ENCODE measurements at regions not wholly inside any gene's neighbourhood (a gene's known extent, or its start where the extent isn't known, plus 50 kb on each side); places are given as distances from the start of the nearest gene placed in this dataset.
"Not testable (repeated sequence)": the region's sequence is repeated elsewhere in the genome, so short reads cannot be mapped to it uniquely, and the experiment has no call there.

DNA sequence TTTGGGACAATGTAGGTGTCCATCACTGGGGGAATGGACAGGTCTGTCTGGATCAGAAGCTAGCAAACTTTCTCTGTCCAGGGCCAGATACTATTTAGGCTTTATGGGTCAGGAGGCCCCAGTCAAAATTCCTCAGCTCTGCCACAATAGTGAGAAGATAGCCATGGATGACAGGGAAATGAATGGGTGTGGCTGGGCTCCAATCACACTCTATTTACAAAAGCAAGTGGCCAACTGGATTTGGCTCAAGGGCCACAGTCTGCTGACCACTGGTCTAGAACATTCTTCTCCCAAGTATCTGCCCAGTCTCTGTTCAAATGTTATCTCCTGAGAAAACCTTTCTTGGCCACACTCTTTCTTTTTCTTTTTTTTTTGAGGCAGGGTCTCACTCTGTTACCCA, 339.9 kb downstream of the SOX9 start:
- CTCF ChIA-PET (ENCODE audit: partially characterized antibody), result no interaction called here
- Mint-ChIP-seq H3K9me3 (peaks cover 0 to 4% (median 0%) of the 10 kb centered on the region in 8 donors), H3K4me3 (no peak overlapping the region), H3K27ac (no peak overlapping the region), H3K4me1 (peaks cover 0 to 1% (median 0%) of the 10 kb centered on the region in 4 donors), H3K27me3 (no peaks in the 10 kb centered on the region), H3K36me3 (no peaks in the 10 kb centered on the region)
- H3K27ac ChIP-seq (ENCODE audit: low read depth, low read length), result no peak overlapping the region
- POLR2A ChIA-PET (ENCODE audit: partially characterized antibody), result no interaction called here
- no peaks in the 10 kb centered on the region for H3K36me3 ChIP-seq (ENCODE audit: insufficient read depth, low read length)
- DNase-seq, result no peak
- intact Hi-C loops (cut with micrococcal nuclease), result no loop called here
- no peaks in the 10 kb centered on the region for H3K4me1 ChIP-seq (ENCODE audit: insufficient read depth, low read length)
- H3K27me3 ChIP-seq (ENCODE audit: insufficient read depth, low read length), result no peaks in the 10 kb centered on the region
- no peak overlapping the region for H3K4me3 ChIP-seq (ENCODE audit: low read length in 2 of 2)
- no peaks in the 10 kb centered on the region for H3K9me3 ChIP-seq (ENCODE audit: control insufficient read depth in 1 of 2, low read length in 2 of 2)

DNA sequence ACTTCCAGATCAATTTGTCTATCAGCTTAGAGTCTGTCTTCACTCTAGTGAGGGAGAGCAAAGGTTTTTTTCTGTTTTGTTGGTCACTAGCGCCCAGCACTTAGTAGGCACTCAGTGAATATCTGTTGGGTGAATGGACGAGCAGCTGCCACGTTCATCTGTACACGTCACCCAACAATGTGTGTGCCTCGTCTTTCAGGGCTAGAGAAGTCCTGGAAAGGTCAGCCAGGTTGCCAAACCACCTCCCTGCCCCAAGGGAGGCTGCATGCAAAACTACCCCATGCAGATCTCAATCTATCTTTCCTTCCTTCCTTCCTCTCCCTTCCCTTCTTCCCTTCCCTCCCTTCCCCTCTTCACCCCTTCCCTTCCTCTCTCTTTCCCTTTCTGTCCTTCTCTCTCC, 340.9 kb downstream of the SOX9 start:
- DNase-seq, result no peak
- Histone ChIP-seq H3K27me3 (ENCODE audit: insufficient read depth, low read length) (no peaks in the 10 kb centered on the region), H3K36me3 (ENCODE audit: insufficient read depth, low read length) (no peaks in the 10 kb centered on the region), H3K9me3 (ENCODE audit: control insufficient read depth in 1 of 2, low read length in 2 of 2) (no peaks in the 10 kb centered on the region), H3K4me1 (ENCODE audit: insufficient read depth, low read length) (no peaks in the 10 kb centered on the region), H3K27ac (ENCODE audit: low read depth, low read length) (no peak overlapping the region), H3K4me3 (ENCODE audit: low read length in 2 of 2) (no peak overlapping the region)
- no peak overlapping the region for H3K4me3 Mint-ChIP-seq
- peaks cover 0 to 4% (median 0%) of the 10 kb centered on the region in 8 donors for H3K9me3 Mint-ChIP-seq
- CTCF ChIA-PET (ENCODE audit: partially characterized antibody), result no interaction called here
- no peak overlapping the region for H3K27ac Mint-ChIP-seq
- intact Hi-C loops (cut with micrococcal nuclease), result no loop called here
- H3K27me3 Mint-ChIP-seq, result no peaks in the 10 kb centered on the region
- POLR2A ChIA-PET (ENCODE audit: partially characterized antibody), result no interaction called here
- H3K36me3 Mint-ChIP-seq, result no peaks in the 10 kb centered on the region
- H3K4me1 Mint-ChIP-seq, result peaks cover 0 to 1% (median 0%) of the 10 kb centered on the region in 4 donors

DNA sequence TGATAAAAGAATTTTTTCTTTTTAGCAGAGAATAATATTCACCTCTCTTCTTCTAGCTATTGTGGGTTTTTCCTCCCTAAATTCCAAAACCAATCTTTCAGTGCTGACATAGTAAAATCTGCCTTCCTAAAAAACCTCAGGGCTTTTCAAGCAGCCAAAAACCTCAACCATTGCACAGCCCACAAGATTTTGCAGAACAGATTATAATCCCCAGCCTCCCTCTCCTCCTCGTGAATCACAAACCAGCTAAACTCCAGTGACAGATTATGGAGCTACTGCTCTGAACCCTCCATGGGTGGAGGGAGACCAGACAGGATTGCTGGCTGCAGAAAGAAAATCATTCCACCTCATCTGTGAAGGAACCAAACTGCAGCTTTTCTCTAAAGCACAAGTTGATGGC, 341.6 kb downstream of the SOX9 start:
- intact Hi-C loops (cut with micrococcal nuclease), result no loop called here
- Mint-ChIP-seq H3K4me3 (no peak overlapping the region), H3K27ac (no peak overlapping the region), H3K4me1 (peaks cover 0 to 1% (median 0%) of the 10 kb centered on the region in 4 donors), H3K27me3 (no peaks in the 10 kb centered on the region), H3K9me3 (peaks cover 0 to 4% (median 0%) of the 10 kb centered on the region in 8 donors), H3K36me3 (no peaks in the 10 kb centered on the region)
- no peaks in the 10 kb centered on the region for H3K9me3 ChIP-seq (ENCODE audit: control insufficient read depth in 1 of 2, low read length in 2 of 2)
- no peaks in the 10 kb centered on the region for H3K4me1 ChIP-seq (ENCODE audit: insufficient read depth, low read length)
- ChIA-PET POLR2A (ENCODE audit: partially characterized antibody) (no interaction called here), CTCF (ENCODE audit: partially characterized antibody) (no interaction called here)
- no peaks in the 10 kb centered on the region for H3K27me3 ChIP-seq (ENCODE audit: insufficient read depth, low read length)
- DNase-seq, result no peak
- H3K36me3 ChIP-seq (ENCODE audit: insufficient read depth, low read length), result no peaks in the 10 kb centered on the region
- H3K27ac ChIP-seq (ENCODE audit: low read depth, low read length), result no peak overlapping the region
- no peak overlapping the region for H3K4me3 ChIP-seq (ENCODE audit: low read length in 2 of 2)

DNA sequence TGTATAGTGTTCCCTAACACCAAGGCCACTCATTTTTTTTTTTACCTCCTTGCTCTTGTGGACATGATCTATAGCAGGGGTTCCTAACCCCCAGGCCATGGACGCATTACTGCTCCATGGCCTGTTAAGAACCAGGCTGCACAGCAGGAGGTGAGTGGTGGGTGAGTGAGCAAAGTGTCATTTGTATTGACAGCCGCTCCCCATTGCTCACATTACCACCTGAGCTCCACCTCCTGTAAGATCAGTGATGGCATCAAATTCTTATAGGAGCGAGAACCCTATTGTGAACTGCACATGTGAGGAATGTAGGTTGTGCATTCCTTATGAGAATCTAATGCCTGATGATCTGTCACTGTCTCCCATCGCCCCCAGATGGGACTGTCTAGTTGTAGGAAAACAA, 342.0 kb downstream of the SOX9 start:
- H3K4me1 ChIP-seq (ENCODE audit: insufficient read depth, low read length), result no peaks in the 10 kb centered on the region
- no peak overlapping the region for H3K4me3 Mint-ChIP-seq
- no peak overlapping the region for H3K27ac Mint-ChIP-seq
- intact Hi-C loops (cut with micrococcal nuclease), result no loop called here
- H3K4me1 Mint-ChIP-seq, result peaks cover 0 to 1% (median 0%) of the 10 kb centered on the region in 4 donors
- no peaks in the 10 kb centered on the region for H3K27me3 ChIP-seq (ENCODE audit: insufficient read depth, low read length)
- H3K27me3 Mint-ChIP-seq, result no peaks in the 10 kb centered on the region
- no peak overlapping the region for H3K27ac ChIP-seq (ENCODE audit: low read depth, low read length)
- H3K36me3 ChIP-seq (ENCODE audit: insufficient read depth, low read length), result no peaks in the 10 kb centered on the region
- ChIA-PET CTCF (ENCODE audit: partially characterized antibody) (no interaction called here), POLR2A (ENCODE audit: partially characterized antibody) (no interaction called here)
- peaks cover 0 to 4% (median 0%) of the 10 kb centered on the region in 8 donors for H3K9me3 Mint-ChIP-seq
- H3K9me3 ChIP-seq (ENCODE audit: control insufficient read depth in 1 of 2, low read length in 2 of 2), result no peaks in the 10 kb centered on the region
- DNase-seq, result no peak
- H3K36me3 Mint-ChIP-seq, result no peaks in the 10 kb centered on the region
- H3K4me3 ChIP-seq (ENCODE audit: low read length in 2 of 2), result no peak overlapping the region

DNA sequence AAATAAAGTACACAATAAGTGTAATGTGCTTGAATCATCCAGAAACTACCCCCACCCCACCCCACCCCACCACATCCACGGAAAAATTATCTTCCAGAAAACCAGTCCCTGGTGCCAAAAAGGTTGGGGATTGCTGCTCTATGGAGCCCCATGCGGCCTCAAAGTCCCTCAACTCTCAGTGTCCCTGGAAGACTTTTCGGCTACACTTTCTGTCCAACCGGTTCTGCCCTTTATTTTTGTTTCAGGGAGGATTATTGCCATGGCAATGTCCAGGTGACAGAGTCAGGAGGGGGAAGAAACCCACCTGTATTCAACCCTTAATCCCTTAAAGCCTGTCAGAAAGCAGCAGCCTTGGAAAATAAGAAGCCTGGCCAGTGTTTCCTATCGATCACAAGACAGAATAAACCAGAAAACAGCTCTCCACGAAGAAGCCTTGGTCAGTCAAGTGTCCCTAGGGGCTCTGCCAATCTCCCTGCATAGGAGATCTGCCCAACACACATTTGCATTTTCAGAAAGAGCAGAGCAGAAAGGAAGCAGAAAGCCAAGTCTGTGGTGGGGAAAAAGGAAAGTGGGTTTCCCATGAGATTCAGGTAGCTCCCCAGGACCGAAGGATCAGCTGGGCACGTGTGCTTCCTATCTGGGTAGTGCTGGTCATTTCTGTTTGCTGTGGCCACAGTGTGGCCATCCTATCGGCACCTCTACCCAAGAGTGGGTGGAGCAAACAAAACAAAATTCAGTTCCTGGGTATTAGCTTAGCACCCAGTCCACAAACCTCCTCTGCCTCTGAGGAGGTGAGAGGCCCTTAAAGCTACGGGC, 342.7 kb downstream of the SOX9 start:
- Histone ChIP-seq H3K27me3 (ENCODE audit: insufficient read depth, low read length) (no peaks in the 10 kb centered on the region), H3K36me3 (ENCODE audit: insufficient read depth, low read length) (no peaks in the 10 kb centered on the region), H3K4me3 (ENCODE audit: low read length in 2 of 2) (no peak overlapping the region), H3K27ac (ENCODE audit: low read depth, low read length) (no peak overlapping the region), H3K9me3 (ENCODE audit: control insufficient read depth in 1 of 2, low read length in 2 of 2) (no peaks in the 10 kb centered on the region), H3K4me1 (ENCODE audit: insufficient read depth, low read length) (no peaks in the 10 kb centered on the region)
- H3K27me3 Mint-ChIP-seq, result no peaks in the 10 kb centered on the region
- no peak overlapping the region for H3K27ac Mint-ChIP-seq
- CTCF ChIA-PET (ENCODE audit: partially characterized antibody), result no interaction called here
- H3K9me3 Mint-ChIP-seq, result peaks cover 0 to 4% (median 0%) of the 10 kb centered on the region in 8 donors
- no peaks in the 10 kb centered on the region for H3K36me3 Mint-ChIP-seq
- POLR2A ChIA-PET (ENCODE audit: partially characterized antibody), result no interaction called here
- intact Hi-C loops (cut with micrococcal nuclease), result no loop called here
- peaks cover 0 to 1% (median 0%) of the 10 kb centered on the region in 4 donors for H3K4me1 Mint-ChIP-seq
- H3K4me3 Mint-ChIP-seq, result no peak overlapping the region
- no peak for DNase-seq

DNA sequence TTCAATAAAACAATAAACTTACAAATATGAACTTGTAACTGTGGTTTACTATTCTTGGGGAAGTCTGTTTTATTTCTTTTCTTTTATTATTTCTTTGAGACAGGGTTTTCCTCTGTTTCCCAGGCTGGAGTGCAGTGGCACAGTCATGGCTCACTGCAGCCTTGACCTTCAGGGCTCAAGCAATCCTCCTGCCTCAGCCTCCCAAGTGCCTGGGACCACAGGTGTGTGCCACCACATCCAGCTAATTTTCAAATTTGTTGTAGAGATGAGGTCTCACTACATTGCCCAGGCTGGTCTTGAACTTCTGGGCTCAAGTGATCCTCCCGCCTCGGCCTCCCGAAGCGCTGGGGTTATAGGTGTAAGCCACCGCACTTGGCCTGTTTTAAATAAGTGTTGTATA, 343.4 kb downstream of the SOX9 start:
- H3K36me3 Mint-ChIP-seq; H3K9me3 Mint-ChIP-seq; DNase-seq; H3K4me1 Mint-ChIP-seq; H3K27me3 Mint-ChIP-seq; H3K4me3 Mint-ChIP-seq; intact Hi-C loops (cut with micrococcal nuclease); H3K27ac ChIP-seq (ENCODE audit: low read depth, low read length); H3K36me3 ChIP-seq (ENCODE audit: insufficient read depth, low read length); H3K4me1 ChIP-seq (ENCODE audit: insufficient read depth, low read length); POLR2A ChIA-PET (ENCODE audit: partially characterized antibody); H3K9me3 ChIP-seq (ENCODE audit: control insufficient read depth in 1 of 2, low read length in 2 of 2); CTCF ChIA-PET (ENCODE audit: partially characterized antibody); H3K27me3 ChIP-seq (ENCODE audit: insufficient read depth, low read length); H3K4me3 ChIP-seq (ENCODE audit: low read length in 2 of 2): not testable (repeated sequence)
- peak overlapping the region in 1 of 7 donors; percentile 13 for H3K27ac Mint-ChIP-seq

DNA sequence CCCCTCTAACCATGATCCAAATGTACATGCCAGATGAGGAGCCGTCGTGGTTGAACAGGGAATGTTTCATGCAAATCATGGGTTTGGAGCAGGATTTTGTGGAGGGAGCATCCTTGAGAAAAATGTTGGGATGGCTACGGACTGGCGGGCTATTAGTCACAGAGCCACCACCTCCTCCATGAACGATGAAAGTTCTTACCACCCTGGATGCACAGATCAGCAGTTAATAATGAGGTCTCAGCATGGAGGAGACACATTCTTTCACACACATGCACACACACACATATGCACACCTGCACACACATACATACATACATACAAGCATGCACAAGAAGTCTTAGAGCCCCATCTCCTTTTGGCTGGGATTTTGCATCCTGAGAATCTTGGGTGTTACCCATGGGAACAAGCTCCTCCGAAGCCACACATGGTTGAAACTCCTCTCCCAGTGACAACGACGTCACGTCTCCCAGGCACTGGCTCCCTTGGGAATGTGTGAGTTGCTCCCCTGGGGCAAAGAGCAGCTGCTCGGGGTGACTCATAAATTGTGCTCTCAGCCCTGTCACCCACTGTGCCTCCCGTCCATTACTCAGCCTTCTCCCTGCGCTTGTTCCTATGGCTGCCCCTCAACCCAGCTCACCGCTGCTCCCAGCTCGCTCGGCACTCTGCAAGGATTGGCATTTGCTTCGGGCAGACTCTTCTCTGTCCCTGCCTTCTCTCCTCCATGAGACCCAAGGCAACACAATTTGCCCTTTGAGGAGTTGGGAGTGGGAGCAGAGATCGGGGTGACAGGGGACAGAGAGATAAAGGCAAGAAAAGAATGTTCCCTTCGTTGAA, 344.6 kb downstream of the SOX9 start:
- Mint-ChIP-seq H3K36me3 (no peaks in the 10 kb centered on the region), H3K27ac (no peak overlapping the region), H3K4me1 (peaks cover 0 to 1% (median 0%) of the 10 kb centered on the region in 4 donors), H3K4me3 (no peak overlapping the region), H3K9me3 (peaks cover 0 to 4% (median 0%) of the 10 kb centered on the region in 8 donors), H3K27me3 (no peaks in the 10 kb centered on the region)
- H3K36me3 ChIP-seq (ENCODE audit: insufficient read depth, low read length), result no peaks in the 10 kb centered on the region
- ChIA-PET POLR2A (ENCODE audit: partially characterized antibody) (no interaction called here), CTCF (ENCODE audit: partially characterized antibody) (no interaction called here)
- DNase-seq, result no peak
- intact Hi-C loops (cut with micrococcal nuclease), result no loop called here
- no peak overlapping the region for H3K27ac ChIP-seq (ENCODE audit: low read depth, low read length)
- no peaks in the 10 kb centered on the region for H3K27me3 ChIP-seq (ENCODE audit: insufficient read depth, low read length)
- H3K9me3 ChIP-seq (ENCODE audit: control insufficient read depth in 1 of 2, low read length in 2 of 2), result no peaks in the 10 kb centered on the region
- no peaks in the 10 kb centered on the region for H3K4me1 ChIP-seq (ENCODE audit: insufficient read depth, low read length)
- no peak overlapping the region for H3K4me3 ChIP-seq (ENCODE audit: low read length in 2 of 2)

All from CD4-positive, alpha-beta memory T cell (primary cell).